ENCODE measurements at regions not wholly inside any gene's neighbourhood (a gene's known extent, or its start where the extent isn't known, plus 50 kb on each side); places are given as distances from the start of the nearest gene placed in this dataset.

DNA sequence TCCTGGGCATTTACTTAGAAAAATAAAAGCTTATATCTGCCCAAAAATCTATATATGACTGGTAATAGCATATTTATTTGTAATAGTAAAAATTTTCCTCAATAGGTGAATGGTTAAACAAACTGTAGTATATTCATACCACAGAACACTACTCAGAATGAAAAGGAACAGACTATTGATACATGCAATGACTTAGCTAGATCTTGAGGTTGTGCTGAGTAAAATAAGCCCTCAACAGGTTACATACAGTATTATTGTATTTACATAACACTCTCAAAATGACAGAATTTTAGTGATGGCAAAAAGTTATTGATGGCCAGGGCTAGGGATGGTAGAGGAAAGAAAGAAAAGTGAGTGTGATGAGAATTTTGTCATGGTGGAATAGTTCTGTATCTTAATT, 178.4 kb downstream of the BMP4 start:
- no peak overlapping the region for H3K4me3 ChIP-seq (ENCODE audit: low read length)
- no peak for TF ChIP-seq CTCF (conservative IDR thresholded peaks at IDR 0.05; ENCODE audit: low read depth, low read length)
- DNase-seq (ENCODE audit: low read depth), result no peak

DNA sequence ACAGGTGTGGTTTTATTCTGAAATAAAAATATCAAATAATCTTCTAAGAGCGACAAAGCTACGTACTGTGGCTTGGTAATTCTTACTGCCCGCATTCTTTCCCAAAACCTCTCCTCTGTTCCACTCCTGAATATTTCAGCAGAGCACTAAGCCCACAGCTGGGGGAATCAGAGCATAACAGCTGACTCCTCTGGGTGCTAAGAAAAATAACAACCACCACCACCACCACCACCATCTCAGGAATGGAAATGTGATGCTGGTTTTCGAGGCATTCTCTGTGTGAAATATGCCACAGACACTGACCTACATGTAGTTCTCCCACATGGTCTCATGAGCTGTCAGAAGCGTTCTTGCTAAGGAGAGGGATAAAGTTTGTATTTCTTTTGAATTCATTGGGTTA, 183.7 kb downstream of the BMP4 start:
- DNase-seq (ENCODE audit: low read depth), result no peak
- TF ChIP-seq CTCF (conservative IDR thresholded peaks at IDR 0.05; ENCODE audit: low read depth, low read length), result no peak
- H3K4me3 ChIP-seq (ENCODE audit: low read length), result no peak overlapping the region

GRCh38 chr14:53767566-53767965, 189.1 kb downstream of the BMP4 start:
- no peak for TF ChIP-seq CTCF (conservative IDR thresholded peaks at IDR 0.05; ENCODE audit: low read depth, low read length)
- no peak for DNase-seq (ENCODE audit: low read depth)
- H3K4me3 ChIP-seq (ENCODE audit: low read length), result no peak overlapping the region

DNA sequence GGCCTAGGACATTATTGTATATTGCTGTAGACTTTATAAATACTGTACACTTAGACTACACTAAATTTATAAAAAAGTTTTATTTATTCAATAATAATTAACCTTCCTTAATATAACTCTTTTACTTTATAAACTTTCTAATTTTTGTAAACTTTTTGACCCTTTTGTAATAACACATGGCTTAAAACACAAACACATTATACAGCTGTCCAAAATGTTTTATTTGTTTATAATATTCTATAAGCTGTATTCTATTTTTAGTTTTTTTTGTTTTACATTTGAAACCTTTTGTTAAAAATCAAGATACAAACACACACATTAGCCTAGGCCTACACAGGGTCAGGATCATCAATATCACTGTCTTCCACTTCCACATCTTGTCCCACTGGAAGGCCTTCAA, 190.0 kb downstream of the BMP4 start:
- no peak for TF ChIP-seq CTCF (conservative IDR thresholded peaks at IDR 0.05; ENCODE audit: low read depth, low read length)
- no peak overlapping the region for H3K4me3 ChIP-seq (ENCODE audit: low read length)
- DNase-seq (ENCODE audit: low read depth), result no peak

- DNase-seq (ENCODE audit: low read depth), result no peak
- no peak overlapping the region for H3K4me3 ChIP-seq (ENCODE audit: low read length)
- TF ChIP-seq CTCF (conservative IDR thresholded peaks at IDR 0.05; ENCODE audit: low read depth, low read length), result no peak
These were observed 190.5 kb downstream of the BMP4 start for GRCh38 chr14:53766106-53766505.

DNA sequence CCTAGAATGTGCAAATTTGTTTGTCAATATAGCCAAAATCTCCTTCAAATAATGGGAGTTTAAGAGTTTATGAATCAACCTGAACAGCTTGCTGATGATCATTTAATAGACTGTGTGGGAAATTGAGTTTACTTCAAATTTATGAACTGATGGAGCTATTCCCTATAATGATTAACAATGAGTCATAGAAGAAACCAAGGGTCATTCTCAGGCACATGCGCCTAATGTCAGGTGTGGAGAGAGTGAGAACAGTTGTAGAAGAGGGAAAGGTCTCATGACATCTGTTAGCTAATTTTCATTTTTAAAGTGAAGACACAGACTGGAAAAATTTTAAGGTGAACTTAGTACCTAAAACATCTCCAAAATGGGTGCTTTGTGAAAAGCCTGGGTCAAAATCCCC, 191.8 kb downstream of the BMP4 start:
- DNase-seq (ENCODE audit: low read depth), result no peak
- H3K4me3 ChIP-seq (ENCODE audit: low read length), result no peak overlapping the region
- no peak for TF ChIP-seq CTCF (conservative IDR thresholded peaks at IDR 0.05; ENCODE audit: low read depth, low read length)

- TF ChIP-seq CTCF (conservative IDR thresholded peaks at IDR 0.05; ENCODE audit: low read depth, low read length), result no peak
- no peak for DNase-seq (ENCODE audit: low read depth)
- no peak overlapping the region for H3K4me3 ChIP-seq (ENCODE audit: low read length)
These were observed 198.5 kb downstream of the BMP4 start for GRCh38 chr14:53758141-53758540.
